Lower lobe of right lung (tissue), 2 donors: ENCODE measurements at regions not wholly inside any gene's neighbourhood (a gene's known extent, or its start where the extent isn't known, plus 50 kb on each side); places are given as distances from the start of the nearest gene placed in this dataset.

Experiments used
- ATAC-seq, 2 donors: fragments of 200-7000 bp; cut with Tn5 transposase; one replicate each; pipeline ENCODE4 v1.9.1; 2020 to 2022; ENCODE audit warnings: mild to moderate bottlenecking in 2 of 2, moderate library complexity in 2 of 2
- DNase-seq: peaks from one replicate; pipeline ENCODE4 v3.0.0-alpha.2; 2020
- H3K27ac ChIP-seq: fragments of 200-600 bp; one replicate; pipeline ENCODE4 v1.8.0; 2022
- H3K27me3 ChIP-seq: fragments of 200-600 bp; one replicate; pipeline ENCODE4 v1.8.0; 2022; ENCODE audit warnings: low read depth
- H3K36me3 ChIP-seq: fragments of 200-600 bp; one replicate; pipeline ENCODE4 v1.8.0; 2022; ENCODE audit warnings: mild to moderate bottlenecking
- H3K4me1 ChIP-seq: fragments of 200-600 bp; one replicate; pipeline ENCODE4 v1.8.0; 2022
- H3K4me3 ChIP-seq: fragments of 200-600 bp; one replicate; pipeline ENCODE4 v1.8.0; 2022; ENCODE audit warnings: mild to moderate bottlenecking
- H3K9me3 ChIP-seq: fragments of 200-600 bp; one replicate; pipeline ENCODE4 v1.8.0; 2022
- intact Hi-C: fragments of 100-400 bp; cut with DNase I; formaldehyde crosslinking; loops from one replicate; pipeline ENCODE4 v1.11.0; 2022
- TF ChIP-seq, protein P1 (sequence below): fragments of 200-600 bp; IDR thresholded peaks from one replicate; pipeline ENCODE4 v1.8.0; 2022; ENCODE audit warnings: antibody characterized with exemption, mild to moderate bottlenecking
- donor health status: DM: no; HTN: yes; CAD: no; lungs with severe emphysema.

DNA sequence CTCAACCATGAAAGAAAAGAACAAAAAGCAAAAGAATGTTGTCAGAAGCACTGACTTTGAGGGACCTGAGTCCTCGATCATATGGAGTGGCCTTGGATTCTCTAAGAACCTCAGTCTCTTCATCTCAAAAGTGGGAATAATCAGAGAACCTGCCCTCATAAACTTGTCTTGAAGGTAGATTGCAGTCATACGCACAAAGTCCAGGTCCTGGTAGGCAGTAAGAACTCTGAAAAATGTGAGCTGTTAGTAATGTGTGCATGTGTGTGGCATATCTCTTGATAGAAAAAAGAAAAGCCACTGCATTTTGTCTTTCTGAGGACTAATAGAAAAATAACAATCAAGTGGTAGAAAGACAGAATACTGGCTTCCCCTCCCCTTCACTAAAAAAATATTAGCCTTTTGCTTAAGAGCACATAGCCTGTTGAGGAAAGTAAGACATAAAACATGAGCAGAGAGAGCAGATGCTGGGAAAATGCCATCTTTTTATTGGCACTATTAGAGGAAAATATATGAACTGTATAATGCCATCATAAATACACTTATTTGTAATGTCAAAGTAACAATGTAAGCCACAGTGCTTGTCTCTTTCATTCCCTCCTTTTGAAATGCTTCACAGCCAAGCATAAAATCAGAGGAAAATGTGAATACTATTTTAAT is 205.1 kb upstream of the TBX3 start:
- no peaks in the 10 kb centered on the region for H3K4me1 ChIP-seq
- no peaks in the 10 kb centered on the region for H3K36me3 ChIP-seq
- no peak overlapping the region for H3K4me3 ChIP-seq
- DNase-seq (no peak), ATAC-seq (no peak)
- H3K27ac ChIP-seq = no peak overlapping the region
- TF ChIP-seq, protein P1, sequence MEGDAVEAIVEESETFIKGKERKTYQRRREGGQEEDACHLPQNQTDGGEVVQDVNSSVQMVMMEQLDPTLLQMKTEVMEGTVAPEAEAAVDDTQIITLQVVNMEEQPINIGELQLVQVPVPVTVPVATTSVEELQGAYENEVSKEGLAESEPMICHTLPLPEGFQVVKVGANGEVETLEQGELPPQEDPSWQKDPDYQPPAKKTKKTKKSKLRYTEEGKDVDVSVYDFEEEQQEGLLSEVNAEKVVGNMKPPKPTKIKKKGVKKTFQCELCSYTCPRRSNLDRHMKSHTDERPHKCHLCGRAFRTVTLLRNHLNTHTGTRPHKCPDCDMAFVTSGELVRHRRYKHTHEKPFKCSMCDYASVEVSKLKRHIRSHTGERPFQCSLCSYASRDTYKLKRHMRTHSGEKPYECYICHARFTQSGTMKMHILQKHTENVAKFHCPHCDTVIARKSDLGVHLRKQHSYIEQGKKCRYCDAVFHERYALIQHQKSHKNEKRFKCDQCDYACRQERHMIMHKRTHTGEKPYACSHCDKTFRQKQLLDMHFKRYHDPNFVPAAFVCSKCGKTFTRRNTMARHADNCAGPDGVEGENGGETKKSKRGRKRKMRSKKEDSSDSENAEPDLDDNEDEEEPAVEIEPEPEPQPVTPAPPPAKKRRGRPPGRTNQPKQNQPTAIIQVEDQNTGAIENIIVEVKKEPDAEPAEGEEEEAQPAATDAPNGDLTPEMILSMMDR = no peak
- H3K27me3 ChIP-seq = no peaks in the 10 kb centered on the region
- intact Hi-C loops = no loop called here
- no peaks in the 10 kb centered on the region for H3K9me3 ChIP-seq

DNA sequence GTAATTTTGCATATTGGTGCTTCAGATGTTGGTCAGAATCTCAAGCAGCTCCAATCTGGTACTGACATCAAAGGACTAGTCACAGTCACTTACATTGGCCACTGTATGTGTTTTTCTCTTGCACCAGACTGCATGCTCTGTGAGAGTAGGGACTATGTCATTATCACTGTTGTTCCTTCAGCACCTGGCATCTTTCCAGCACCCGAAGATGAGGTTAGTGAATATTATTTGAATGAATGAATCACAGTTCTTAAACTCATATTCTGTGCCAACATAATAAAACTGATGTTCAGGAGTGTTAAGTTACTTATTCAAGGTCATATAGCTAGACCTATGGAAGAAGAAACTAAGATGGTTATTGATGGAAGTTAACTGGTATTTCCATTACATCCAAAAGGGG is 204.5 kb upstream of the TBX3 start:
- intact Hi-C loops = no loop called here
- no peaks in the 10 kb centered on the region for H3K36me3 ChIP-seq
- no peak for DNase-seq

DNA sequence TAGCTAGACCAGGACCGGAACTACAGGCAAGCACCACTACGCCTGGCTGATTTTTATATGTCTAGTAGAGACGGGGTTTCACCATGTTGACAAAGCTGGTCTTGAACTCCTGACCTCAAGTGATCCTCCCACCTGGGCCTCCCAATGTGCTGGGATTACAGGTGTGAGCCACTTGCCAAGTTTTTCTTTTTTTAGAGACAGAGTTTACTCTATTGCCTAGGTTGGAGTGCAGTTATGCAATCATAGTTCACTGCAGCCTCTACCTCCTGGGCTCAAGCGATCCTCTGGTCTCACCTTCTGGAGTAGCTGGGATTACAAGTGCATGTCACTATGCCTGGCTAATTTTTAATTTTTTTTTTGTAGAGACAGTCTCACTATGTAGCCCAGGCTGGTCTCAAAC is 201.5 kb upstream of the TBX3 start:
- Histone ChIP-seq H3K4me1 (no peaks in the 10 kb centered on the region), H3K9me3 (no peaks in the 10 kb centered on the region), H3K4me3 (no peak overlapping the region), H3K27me3 (no peaks in the 10 kb centered on the region), H3K36me3 (no peaks in the 10 kb centered on the region), H3K27ac (no peak overlapping the region)
- intact Hi-C loops = no loop called here
- TF ChIP-seq, protein P1 = no peak
- DNase-seq = no peak
- no peak for ATAC-seq

More for the DNA sequence above, 204.5 kb upstream of the TBX3 start:
- Histone ChIP-seq H3K27ac (no peak overlapping the region), H3K4me1 (no peaks in the 10 kb centered on the region), H3K9me3 (no peaks in the 10 kb centered on the region), H3K27me3 (no peaks in the 10 kb centered on the region), H3K4me3 (no peak overlapping the region)
- TF ChIP-seq, protein P1 = no peak
- ATAC-seq = no peak

DNA sequence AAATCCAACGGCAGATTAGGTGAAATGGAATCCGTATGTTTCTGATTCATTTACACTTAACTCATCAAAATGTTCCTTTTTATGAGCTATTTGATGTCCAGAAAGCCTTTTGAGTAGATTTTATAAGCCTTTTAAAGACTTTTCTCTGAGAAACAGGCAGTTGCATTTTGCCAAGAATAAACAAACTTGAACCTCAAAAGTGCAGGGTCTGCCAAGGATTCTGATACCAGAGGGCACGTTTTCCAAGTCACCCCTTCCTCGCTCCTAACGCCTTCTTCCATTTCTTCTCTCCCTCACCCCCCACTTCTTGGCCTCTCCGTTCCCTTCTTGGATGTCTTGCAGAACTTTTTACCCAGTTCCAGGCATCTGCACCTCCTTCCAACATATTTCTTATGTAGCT is 200.6 kb upstream of the TBX3 start:
- intact Hi-C loops = no loop called here
- Histone ChIP-seq H3K27ac (no peak overlapping the region), H3K4me3 (no peak overlapping the region), H3K36me3 (no peaks in the 10 kb centered on the region), H3K9me3 (no peaks in the 10 kb centered on the region), H3K4me1 (no peaks in the 10 kb centered on the region), H3K27me3 (no peaks in the 10 kb centered on the region)
- ATAC-seq (no peak), DNase-seq (no peak)
- TF ChIP-seq, protein P1 = no peak

DNA sequence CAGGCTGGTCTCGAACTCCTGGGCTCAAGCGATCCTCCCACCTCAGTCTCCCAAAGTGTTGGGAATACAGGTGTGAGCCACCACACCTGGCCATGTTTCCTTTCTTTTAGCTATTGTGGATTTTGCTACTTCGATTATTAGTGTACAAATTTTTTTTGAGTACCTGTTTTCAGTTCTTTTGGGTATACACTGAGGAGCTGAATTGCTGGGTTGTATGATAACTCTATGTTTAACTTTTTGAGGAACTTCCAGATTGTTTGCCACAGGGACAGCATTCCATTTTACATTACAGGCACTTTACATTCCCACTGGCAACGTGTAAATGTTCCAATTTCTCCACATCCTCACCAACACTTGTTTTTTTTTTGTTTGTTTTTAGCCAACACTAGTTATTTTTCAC is 198.1 kb upstream of the TBX3 start:
- Histone ChIP-seq H3K4me1 (no peaks in the 10 kb centered on the region), H3K27me3 (no peaks in the 10 kb centered on the region), H3K27ac (no peak overlapping the region), H3K9me3 (no peaks in the 10 kb centered on the region), H3K4me3 (no peak overlapping the region), H3K36me3 (no peaks in the 10 kb centered on the region)
- TF ChIP-seq, protein P1 = no peak
- intact Hi-C loops = no loop called here
- DNase-seq (no peak), ATAC-seq (no peak)
